ENCODE measurements at regions not wholly inside any gene's neighbourhood (a gene's known extent, or its start where the extent isn't known, plus 50 kb on each side); places are given as distances from the start of the nearest gene placed in this dataset.

DNA sequence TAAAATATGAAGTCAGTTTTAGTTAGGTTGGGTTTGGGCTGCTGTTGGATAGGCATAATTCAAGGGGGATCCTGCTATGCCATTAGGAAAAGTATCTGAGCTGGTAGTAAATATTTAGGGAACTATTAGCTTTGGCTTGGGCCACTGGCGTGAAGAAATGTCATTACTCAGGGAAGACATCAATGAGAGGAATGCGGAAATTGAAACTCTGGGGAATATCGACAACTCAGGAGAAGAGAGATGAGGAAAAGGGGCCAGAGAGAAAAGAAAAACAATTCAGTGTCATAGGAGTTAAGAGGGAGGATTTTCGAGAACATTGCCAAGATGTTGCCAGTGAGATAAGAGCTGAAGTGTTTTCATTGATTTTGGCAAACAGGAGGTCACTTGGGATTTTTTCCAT lies 149.7 kb upstream of the PARD3B start:
- 0 out of 7 replicates have a peak, but pooled peaks cover 0 to 5% (median 0%) of the 10 kb centered on the region in 3 experiments for H3K36me3 Mint-ChIP-seq (ENCODE audit: insufficient read depth in 1 of 3, low read depth in 3 of 3)
- Histone ChIP-seq H3K79me2 (ENCODE audit: insufficient read depth, low read length) (no peaks in the 10 kb centered on the region), H3K9me3 (ENCODE audit: control insufficient read depth, low read depth, low read length) (no peaks in the 10 kb centered on the region), H3K4me2 (ENCODE audit: insufficient read depth, insufficient read length, low read length) (no peak overlapping the region), H3K4ac (ENCODE audit: low read depth, low read length) (no peak overlapping the region), H3T11ph (ENCODE audit: low read length) (no peak overlapping the region), H3K4me1 (ENCODE audit: insufficient read depth, low read length) (no peaks in the 10 kb centered on the region), H3K9ac (ENCODE audit: extremely low read depth, insufficient read length, low read length) (no peak overlapping the region), H2BK120ac (ENCODE audit: low read depth, low read length, poor library complexity, severe bottlenecking) (no peak overlapping the region), H3K56ac (ENCODE audit: insufficient read length, low read depth, low read length) (no peak overlapping the region), H3K18ac (ENCODE audit: insufficient read length, low read depth, low read length) (no peak overlapping the region), H3K27me3 (ENCODE audit: insufficient read depth, low read length) (no peaks in the 10 kb centered on the region), H3K23me2 (ENCODE audit: insufficient read length, low read depth, low read length, poor library complexity, severe bottlenecking) (no peaks in the 10 kb centered on the region), H2BK5ac (ENCODE audit: insufficient read length, low read length) (no peak overlapping the region), H2BK20ac (ENCODE audit: low read depth, low read length, poor library complexity, severe bottlenecking) (no peak overlapping the region), H2BK15ac (ENCODE audit: low read depth, low read length) (no peak overlapping the region), H3K27ac (ENCODE audit: insufficient read length, low read depth, low read length) (no peak overlapping the region), H2AK5ac (ENCODE audit: insufficient read length, low read length) (no peak overlapping the region), H3K14ac (ENCODE audit: insufficient read depth, low read length) (no peak overlapping the region), H4K5ac (ENCODE audit: insufficient read length, low read depth, low read length) (no peak overlapping the region), H4K20me1 (ENCODE audit: control insufficient read depth, insufficient read depth, insufficient read length) (no peaks in the 10 kb centered on the region), H4K8ac (replicated peaks; ENCODE audit: insufficient read length, low read depth, low read length) (no peak overlapping the region), H2BK12ac (ENCODE audit: insufficient read length, low read depth, low read length) (no peak overlapping the region), H2AFZ (ENCODE audit: low read length) (no peak overlapping the region), H4K91ac (ENCODE audit: insufficient read length, low read depth, low read length) (no peak overlapping the region), H3K23ac (ENCODE audit: insufficient read length, low read depth, low read length) (no peak overlapping the region), H3K79me1 (ENCODE audit: insufficient read depth, low read depth, low read length, poor library complexity, severe bottlenecking) (no peaks in the 10 kb centered on the region)
- no peak overlapping the region for H3K27ac Mint-ChIP-seq
- no peaks in the 10 kb centered on the region; a peak in 1 of 5 replicates for H3K9me3 Mint-ChIP-seq
- no peak overlapping the region for H3K4me3 Mint-ChIP-seq
- no peak for DNase-seq
- no peaks in the 10 kb centered on the region for H3K27me3 Mint-ChIP-seq (ENCODE audit: low read depth)
- no CpG with 5 or more reads among the region's 4 CpGs for WGBS (ENCODE audit: extremely low coverage, insufficient read length, low lambda C conversion rate)
- H3K4me1 Mint-ChIP-seq: no peaks in the 10 kb centered on the region
- TF ChIP-seq, protein P1, sequence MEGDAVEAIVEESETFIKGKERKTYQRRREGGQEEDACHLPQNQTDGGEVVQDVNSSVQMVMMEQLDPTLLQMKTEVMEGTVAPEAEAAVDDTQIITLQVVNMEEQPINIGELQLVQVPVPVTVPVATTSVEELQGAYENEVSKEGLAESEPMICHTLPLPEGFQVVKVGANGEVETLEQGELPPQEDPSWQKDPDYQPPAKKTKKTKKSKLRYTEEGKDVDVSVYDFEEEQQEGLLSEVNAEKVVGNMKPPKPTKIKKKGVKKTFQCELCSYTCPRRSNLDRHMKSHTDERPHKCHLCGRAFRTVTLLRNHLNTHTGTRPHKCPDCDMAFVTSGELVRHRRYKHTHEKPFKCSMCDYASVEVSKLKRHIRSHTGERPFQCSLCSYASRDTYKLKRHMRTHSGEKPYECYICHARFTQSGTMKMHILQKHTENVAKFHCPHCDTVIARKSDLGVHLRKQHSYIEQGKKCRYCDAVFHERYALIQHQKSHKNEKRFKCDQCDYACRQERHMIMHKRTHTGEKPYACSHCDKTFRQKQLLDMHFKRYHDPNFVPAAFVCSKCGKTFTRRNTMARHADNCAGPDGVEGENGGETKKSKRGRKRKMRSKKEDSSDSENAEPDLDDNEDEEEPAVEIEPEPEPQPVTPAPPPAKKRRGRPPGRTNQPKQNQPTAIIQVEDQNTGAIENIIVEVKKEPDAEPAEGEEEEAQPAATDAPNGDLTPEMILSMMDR (conservative IDR thresholded peaks at IDR 0.05): no peak

Data from H9 (cell line).